OCI-M2 (cell line): ENCODE measurements at regions not wholly inside any gene's neighbourhood (a gene's known extent, or its start where the extent isn't known, plus 50 kb on each side); places are given as distances from the start of the nearest gene placed in this dataset.
"Not testable (repeated sequence)": the region's sequence is repeated elsewhere in the genome, so short reads cannot be mapped to it uniquely, and the experiment has no call there.

ENCODE experiments used
- DNase-seq: peaks from one replicate; lab custom pipeline; 2025; ENCODE audit not compliant: unreplicated experiment; lab: John Stamatoyannopoulos, UW

DNA sequence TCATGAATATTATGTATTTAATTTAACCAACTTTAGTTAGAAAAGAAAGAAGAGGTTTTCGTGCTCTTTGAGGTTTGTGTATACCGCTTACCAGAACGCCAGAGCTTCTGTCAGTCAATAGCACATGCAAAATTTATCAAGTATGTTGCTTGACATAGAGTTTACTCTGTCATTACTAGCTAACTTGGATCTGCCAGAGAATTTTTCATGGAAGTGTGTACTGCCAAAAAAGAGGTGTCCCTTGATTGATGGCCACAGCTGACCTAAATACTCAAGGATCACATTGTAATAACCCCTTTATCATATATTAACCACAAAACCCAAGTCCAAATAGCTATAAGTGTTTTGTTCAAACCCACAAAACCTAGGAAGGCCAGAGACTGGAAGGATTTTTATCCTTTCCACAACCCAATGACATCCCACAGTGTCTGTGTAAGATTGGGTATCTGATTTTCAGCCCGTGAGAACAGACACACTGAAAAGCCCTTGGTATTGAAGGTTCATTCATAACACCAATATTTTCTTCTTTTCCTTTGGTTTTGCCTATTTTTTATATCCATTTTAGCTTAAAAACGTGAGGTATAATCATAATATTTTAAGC lies 194.0 kb upstream of the EYA4 start:
- no peak for DNase-seq

DNA sequence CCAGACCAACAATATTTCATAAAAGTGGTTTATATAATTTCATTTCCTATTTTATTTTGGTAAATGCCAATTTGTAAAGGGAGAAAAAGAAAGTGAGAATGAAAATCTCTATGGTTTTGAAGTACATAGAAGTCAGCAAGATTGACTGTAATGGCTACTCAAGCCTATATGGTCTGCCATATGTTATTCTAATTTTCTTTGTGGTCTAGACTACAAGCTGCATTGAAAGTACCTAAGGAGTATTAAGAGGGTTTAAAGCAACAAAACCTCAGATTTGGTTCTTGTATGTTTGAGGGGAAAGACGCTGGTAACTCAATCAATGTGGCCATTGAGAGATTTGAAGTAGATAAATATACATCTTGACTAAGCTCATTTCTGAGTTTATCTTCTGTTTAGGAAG lies 193.5 kb upstream of the EYA4 start:
- DNase-seq = no peak

DNA sequence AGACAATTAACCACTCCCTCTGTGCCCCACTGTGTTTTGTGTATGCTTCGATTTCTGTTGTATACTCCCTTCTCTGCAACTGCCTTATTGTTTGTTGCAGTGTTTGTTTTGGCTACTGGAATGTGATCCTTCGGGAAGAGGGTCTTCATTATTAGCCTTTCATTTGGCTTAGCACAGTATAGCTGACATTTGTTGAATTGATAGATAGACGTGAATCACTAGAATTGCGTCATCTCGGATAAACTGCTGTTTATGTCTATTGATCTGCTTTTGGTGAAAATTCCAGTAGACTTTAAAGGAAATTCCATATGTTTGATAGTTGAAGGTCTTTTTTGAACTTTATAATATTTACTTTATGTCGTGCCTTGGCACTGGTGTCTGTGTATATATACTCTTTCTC lies 189.9 kb upstream of the EYA4 start:
- no peak for DNase-seq

DNA sequence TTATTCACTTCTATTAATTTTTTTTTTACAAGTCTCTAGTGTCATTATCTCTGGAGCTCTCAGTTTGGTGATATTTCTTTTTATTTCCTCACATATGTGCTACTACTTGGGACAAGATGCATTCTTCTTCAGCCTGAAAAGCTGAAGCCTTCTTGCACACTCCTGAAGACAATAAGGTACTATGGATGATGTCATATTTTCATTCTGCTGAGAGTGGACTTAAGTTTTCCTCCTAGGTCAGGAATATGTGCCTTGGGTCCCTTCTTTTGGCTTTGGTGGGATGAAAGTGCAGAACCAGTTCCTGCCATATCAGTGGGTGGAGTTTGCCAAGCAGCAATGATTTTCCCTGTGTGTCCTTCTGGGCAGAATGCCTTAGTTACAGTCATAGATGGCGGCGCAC lies 188.7 kb upstream of the EYA4 start:
- no peak for DNase-seq

DNA sequence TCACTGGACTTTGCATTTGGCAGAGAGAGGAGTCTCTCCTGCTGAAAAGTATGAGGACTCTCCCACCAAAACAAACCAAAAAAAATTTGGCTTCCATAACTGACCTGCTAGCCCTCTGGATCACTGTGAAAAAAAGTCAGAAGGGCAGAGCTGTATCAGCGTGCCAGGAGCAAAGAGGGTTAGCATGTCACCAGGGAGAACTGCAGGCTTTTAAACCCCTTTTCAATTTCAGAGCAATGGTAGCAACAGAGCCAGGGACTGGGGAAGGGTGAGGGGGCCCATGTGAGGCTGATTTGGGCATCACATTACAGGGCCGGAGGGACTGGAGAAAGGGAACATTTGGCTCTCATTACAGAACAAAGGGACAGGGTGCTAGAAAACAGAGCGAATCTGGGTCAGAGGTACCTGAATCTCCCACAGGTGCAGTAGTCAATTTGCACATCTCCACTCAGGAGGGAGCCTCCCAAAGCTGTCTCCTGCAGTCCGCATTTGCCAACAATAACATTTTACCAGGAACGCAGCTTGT lies 185.7 kb upstream of the EYA4 start:
- DNase-seq = no peak

DNA sequence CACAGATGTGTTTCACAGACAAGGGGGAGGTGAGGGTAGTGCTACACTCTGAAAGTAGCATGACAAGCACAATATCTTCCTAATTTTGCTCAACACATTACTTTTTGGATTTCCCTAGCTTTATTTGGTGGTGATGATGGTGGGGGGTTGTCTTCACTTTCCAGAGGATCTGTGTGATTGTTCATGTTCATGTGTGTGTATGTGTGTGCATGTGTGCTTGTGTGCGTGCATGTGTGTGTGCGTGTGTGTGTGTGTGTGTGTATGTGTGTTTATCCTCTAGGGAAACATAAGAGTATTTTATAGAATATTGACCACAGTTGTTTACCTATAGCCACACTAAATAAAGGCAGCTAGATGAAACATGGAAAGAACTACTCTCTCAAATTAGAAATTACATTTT lies 183.8 kb upstream of the EYA4 start:
- DNase-seq = no peak

DNA sequence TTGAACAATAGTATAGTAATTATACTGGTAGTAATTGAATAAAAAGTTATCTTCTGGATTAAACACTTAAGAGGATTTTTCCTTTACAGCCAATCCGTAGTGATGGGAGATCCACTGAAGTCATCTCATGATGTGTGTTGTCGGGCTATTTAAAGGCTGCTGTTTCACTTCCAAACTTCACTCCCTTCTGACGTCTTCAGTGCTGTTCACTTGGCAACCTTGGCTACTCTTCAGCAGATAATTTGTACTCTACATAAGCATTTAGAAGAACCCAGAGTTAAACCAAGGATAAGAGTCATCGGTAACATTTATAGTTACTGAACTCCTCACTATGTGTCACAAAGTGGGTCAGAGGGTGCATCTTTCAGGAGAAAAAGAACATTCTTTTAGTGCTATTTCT lies 179.1 kb upstream of the EYA4 start:
- DNase-seq = no peak

DNA sequence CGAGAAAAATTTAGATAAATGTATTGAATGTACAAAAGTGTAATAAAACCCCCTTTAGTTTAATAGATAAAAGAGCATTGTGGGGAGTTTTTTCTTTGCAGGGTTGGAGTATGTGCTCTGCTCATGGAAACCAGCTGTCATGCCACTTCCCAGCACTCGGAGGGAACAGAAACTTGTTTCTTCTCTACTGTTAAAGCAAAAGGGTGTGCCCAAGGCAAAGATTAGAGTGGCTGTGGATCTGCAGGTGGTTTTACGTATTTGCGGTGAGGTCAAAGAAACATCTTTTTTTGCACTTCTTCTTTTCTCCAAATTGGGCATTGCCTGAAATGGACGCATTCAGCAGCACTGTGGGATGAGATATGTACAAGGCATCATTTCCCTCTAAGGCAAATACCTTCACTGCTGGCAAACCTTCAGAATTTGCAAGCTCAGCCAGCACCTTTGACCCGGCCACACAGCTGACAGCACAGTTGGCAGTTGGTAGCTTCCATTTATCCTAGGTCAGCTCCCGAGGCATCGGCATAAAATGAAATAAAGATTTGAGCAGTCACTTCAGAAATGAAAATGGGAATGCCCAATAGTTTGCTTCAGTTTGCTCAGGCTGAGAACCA lies 178.4 kb upstream of the EYA4 start:
- DNase-seq = no peak

DNA sequence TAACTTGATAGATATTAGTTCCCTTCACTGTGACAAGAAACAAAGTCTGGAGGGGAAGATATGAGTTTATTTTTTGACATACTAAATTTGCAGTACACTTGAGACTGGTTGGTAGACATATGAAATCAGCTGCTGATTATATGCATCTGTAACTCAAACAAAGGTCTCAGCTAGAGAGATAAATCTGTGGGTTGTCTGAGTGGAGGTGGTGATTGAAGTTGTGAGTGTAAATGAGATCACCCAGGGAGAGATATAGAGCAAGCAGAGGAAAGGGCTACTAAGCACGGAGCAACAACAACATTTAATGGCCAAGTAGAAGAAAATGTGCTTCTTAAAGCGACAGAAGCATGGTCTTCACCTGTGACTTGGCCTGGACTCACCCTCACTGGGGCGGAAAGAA lies 173.2 kb upstream of the EYA4 start:
- DNase-seq = no peak

DNA sequence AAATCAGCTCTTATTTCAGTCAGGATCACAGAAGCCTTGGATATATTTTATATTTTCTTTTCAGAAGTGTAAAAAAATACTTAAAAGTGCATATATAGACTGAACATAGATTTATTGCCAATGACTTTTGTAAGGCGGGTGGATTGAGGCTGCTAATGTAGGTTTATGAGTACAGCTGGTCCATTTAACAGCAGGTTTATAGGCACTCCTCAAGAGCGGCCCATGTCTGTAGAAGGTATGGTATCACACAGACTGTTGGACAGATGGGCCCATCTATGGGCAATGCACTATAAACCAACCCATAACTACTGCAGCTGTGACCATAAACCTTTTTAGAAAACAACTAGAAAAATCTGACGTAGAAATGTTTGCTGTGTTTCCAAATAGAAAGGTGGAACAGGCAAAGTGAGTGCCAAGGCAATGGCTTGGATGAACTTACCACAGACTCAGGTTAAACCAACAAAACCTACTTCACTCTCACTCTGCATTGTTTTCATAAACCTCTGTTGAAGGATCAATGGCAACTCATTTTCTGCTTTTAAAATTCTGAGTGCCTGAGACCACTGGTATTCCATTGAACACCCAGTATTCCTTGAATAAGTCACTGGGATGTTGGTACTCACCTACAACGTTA lies 170.6 kb upstream of the EYA4 start:
- DNase-seq = no peak

DNA sequence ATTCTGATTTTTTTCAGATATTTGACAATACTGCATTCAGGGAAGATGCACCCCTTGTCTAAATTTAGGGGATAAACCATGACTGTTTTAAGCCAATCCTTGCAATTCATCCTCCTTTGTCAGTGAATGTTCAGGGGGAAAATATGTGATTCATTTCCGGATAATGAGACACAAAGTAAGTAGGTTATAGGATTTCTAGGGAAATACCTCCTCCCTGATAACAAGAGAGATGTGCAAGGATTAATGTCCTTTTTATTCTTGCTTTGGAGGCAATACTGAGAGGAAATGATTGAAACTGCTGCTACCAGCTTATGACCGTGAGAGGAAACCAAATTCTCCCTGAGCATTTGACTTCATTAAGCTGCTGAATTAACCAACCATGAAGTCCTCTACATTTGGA lies 161.3 kb upstream of the EYA4 start:
- DNase-seq = no peak

DNA sequence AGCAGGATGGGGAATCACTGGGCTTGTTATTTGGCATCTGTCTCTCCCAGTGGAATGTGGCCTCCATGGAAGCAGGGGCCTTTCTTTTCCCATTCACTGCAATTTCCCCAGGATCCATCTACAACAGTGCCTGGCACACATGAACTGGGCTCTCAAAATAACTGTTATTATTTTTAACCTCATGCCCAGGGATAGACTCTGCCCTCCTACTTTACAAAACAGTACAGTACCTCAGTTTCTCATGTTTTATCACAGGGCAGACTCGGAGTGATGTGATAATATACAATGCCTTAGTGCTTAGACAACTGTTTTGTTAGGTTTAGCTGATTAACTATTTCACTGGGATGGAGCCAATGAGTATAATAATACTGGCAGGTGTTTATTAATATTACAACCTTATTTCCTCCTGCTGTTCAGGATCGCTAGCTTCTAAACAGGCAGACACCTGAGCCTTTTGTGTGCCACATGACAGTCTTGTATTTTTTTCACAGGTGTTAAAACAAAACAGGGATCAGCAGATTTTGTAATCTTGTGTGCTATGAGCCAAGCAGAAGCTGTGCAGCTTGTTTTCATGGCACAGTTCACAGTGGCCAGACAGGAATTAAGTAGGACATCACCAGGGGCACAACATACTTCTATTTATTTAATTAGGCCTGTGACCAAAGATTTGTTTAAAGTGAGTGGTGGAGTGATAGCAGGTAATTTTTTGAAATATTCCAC lies 157.7 kb upstream of the EYA4 start:
- DNase-seq = no peak

DNA sequence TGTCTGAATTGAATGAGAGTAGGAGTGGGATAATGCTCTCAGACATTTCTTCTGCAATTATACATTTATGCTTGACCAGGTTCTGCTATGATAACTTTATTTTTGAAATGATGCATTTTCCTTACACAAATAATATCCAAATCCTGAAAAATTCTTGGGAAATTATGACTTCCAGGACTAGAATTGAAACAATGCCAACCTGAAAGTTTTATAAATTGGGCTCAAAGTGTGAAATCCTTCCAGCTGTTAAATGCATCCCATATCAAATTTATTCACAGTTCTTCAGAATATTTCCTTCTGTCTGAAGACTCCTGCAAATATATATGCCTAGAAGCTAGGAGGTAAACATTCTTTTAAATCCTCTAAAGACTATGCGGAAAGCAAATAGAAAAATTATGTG lies 155.7 kb upstream of the EYA4 start:
- DNase-seq = no peak

DNA sequence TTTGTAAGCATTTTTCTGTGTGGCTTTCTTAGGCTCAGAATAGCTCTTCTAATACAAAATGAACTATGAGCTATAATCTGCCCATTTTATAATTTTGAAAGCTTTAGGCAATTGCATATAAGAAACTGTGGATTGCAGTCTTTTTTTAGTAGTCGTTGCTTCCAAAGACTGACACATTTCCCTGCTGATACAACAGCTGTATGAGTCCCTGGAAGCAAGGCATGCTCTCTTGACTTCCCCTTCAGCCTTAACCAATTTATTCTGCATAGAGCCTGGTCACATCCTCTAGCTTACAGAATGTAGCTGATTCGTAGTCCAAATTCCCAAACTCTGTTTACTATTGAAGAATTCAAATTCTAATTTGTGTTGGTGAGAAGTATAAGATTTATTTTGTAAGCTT lies 155.3 kb upstream of the EYA4 start:
- no peak for DNase-seq

DNA sequence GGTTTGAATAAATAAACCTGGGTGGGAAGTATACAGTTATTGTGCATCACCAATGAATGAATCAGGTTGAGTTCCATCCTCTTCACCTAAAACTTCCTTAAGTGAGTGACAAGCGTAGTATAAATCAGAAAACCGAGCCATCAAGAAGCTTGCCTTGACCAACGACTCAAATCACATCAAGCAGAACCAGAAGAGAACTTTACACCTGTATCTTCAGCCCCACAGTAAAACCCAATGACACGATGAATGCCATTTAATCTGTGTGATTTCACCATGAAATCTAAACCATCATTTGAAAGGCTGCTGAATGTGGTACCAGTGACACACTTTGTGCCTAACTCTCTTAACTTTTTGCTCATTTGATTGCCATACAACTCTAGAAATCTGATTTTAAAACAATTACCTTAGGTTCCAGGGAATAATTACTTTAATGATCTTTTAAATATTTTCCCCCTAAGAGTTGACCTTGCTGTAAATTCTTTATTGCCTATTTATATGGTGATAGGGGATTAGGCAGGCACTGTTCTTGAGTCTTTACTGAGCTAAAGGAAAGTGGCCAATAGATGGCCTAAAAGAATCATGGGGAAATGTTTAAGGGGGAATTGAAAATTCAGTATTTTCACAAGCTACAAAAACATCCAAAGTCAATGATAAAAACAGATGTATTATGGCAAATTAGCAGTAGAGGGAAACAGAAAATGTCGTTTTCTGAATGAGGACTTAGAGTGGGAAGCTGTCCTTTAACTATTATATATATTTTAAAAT lies 152.0 kb upstream of the EYA4 start:
- DNase-seq = no peak

DNA sequence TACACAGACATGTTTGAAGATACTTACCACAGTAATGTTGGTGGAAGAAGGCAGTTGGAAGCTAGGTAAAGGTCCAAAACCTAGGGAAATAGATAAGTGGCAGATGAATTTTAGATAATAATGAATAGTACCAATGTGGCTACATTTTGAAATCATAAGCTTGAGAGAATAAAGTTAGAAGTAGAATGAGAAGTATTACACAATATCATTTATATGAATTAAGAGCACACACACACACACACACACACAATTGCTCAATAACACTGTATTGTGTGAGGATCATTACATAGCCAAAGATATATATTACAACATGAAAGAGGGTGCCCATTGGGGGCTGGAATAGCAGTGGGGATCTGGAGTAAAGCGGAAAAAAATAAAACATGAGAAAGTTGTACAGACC lies 149.0 kb upstream of the EYA4 start:
- no peak for DNase-seq

DNA sequence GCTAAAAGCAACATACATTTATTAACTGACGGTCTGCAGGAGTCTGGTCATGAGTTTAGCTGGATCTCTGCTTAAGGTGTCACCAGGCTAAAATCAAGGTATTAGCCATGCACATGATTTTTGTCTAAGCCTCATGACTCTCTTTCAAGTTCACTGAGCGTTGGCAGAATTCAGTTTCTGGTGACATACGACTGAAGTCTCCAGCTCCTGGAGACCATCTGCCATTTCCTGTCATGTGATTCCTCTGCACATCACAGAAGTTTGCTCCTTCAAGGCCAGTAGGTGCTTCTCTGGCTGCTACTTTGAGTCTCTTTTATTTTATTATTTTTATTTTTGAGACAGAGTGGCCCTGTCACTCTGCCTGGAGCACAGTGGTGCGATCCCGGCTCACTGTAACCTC lies 148.4 kb upstream of the EYA4 start:
- DNase-seq = no peak

DNA sequence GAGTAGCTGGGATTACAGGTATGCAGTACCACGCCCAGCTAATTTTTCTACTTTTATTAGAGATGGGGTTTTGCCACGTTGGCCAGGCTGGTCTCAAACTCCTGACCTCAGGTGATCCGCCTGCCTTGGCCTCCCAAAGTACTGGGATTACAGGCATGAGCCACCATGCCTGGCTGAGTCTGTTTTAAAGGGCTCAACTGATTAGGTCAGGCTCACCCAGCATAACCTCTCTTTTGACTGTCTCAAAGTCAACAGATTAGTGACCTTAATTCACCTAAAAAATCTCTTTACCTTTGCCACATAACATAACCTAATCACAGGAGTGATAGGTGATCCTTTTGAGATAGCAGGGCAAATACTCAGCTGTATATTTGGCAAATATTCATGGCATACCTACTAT lies 147.9 kb upstream of the EYA4 start:
- not testable (repeated sequence) for DNase-seq

DNA sequence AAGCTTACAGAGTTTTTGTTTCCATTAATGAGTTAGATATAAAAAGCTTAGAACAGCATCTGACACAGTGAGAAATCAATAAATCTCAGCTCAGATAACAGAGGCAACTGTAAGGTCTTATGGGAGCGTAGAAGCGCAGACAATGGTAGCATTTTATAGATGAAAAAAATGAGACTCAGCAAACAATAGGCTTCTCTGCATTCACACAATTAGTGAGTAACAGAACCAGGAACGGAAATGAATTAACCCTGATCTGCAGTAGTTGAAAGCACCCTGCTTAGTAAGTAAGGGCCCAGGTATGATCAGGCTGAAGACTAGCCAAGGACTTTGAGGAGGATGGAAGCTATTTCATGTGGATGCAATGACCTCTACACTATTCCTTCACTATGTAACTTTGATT lies 147.2 kb upstream of the EYA4 start:
- no peak for DNase-seq

DNA sequence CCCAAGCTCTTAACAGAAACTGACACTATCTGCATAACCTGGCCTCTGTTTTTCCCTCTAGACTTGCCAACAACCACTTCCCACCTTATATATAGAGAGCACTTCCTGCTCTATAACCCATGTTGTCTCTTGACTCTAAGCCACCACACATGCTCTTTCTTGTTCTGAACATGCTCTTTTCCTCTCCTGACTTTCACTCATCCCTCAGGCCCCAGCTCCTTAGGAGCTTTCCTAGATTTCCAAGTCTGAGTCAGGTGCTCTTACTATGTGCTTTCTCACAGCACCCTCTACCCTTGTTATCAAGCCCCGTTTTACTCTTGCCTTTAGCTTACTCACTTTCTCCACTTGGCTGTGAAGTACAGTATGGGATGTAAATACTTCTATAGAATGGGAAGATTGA lies 143.9 kb upstream of the EYA4 start:
- DNase-seq = no peak

DNA sequence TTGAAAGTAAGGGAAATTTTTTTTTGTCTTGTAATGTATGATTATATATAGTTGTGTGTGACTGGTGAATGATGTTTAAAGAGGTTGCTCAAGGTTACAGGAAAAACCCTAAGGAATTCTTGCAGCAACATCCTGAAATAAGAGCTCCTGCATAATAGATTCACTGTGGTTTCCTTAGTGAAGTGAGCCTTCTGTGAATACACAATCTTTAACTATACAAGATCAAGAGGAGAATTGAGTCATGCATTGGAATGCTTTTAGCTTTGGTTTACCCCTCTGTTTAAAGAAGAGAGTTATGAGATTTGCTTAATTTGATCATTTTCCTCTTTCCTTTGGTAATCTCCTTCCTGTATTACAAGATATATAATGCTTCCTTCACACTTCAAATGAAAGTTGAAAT lies 141.6 kb upstream of the EYA4 start:
- DNase-seq = no peak
